Adrenal gland (tissue), 9 donors: ENCODE measurements at regions not wholly inside any gene's neighbourhood (a gene's known extent, or its start where the extent isn't known, plus 50 kb on each side); places are given as distances from the start of the nearest gene placed in this dataset.

Experiments
- DNase-seq, 7 donors: peaks; one replicate each; pipeline ENCODE4 v3.0.0-alpha.2; 2019 to 2020
- H3K27ac ChIP-seq, 5 donors: fragments of 200-600 bp; sonication (generic) in 4 of 5; 1 replicate in 3 of 5; 2 replicates in 2 of 5; pipeline versions ENCODE4 v1.5.1 to v1.8.0; 2016 to 2020; ENCODE audit warnings: mild to moderate bottlenecking in 1 of 5
- H3K27me3 ChIP-seq: fragments of 200-600 bp; 2 replicates; pipeline ENCODE4 v1.8.0; 2021
- H3K36me3 ChIP-seq, 2 donors: fragments of 200-600 bp; replicated peaks in 1 of 2; 1 replicate in 1 of 2; 2 replicates in 1 of 2; pipeline versions ENCODE4 v1.5.1 to v1.8.0; 2018 to 2022
- H3K4me1 ChIP-seq, 2 donors: fragments of 200-600 bp; replicated peaks in 1 of 2; 1 replicate in 1 of 2; 2 replicates in 1 of 2; pipeline versions ENCODE4 v1.5.1 to v1.8.0; 2018 to 2021
- H3K4me3 ChIP-seq, 4 donors: fragments of 200-600 bp; sonication (generic) in 3 of 4; one replicate each; pipeline ENCODE4 v1.5.1; 2016 to 2018
- H3K9me3 ChIP-seq, 3 donors: fragments of 200-600 bp; sonication (generic) in 1 of 3; replicated peaks in 1 of 3; 1 replicate in 2 of 3; 2 replicates in 1 of 3; pipeline versions ENCODE4 v1.5.1 to v1.8.0; 2016 to 2021
- CTCF ChIP-seq, 6 experiments: fragments of 450-650 bp in 4 of 6; fragments of 200-600 bp in 2 of 6; sonication (generic) in 1 of 6; IDR thresholded peaks; 1 replicate in 5 of 6; 2 replicates in 1 of 6; pipeline versions ENCODE4 v1.5.1 to v1.8.0; 2016 to 2021; ENCODE audit warnings: antibody characterized with exemption in 6 of 6, mild to moderate bottlenecking in 2 of 6, moderate library complexity in 1 of 6
- POLR2A ChIP-seq, 2 donors: fragments of 450-650 bp; IDR thresholded peaks; one replicate each; pipeline ENCODE4 v1.6.1; 2017; ENCODE audit warnings: antibody characterized with exemption in 2 of 2, mild to moderate bottlenecking in 2 of 2, moderate library complexity in 1 of 2
- WGBS, 4 donors: extraction: QIAGEN DNeasy Blood & Tissue Kit in 2 of 4; methylation state at CpG; one replicate each; pipeline versions ENCODE4 v1.1.5 to v1.1.7; 2013 to 2017; 5-methylcytosine and 5-hydroxymethylcytosine counted together
- intact Hi-C, 2 donors: fragments of 100-400 bp; cut with DNase I; formaldehyde crosslinking; loops; one replicate each; pipeline versions ENCODE4 v1.14.1 to v1.15.0; 2022 to 2023
- donor health status: healthy with polysubstance abuse.
- donor health status: Bipolar disorder and iron deficiency.
- donor health status: DM: yes; HTN: yes; CAD: no.
- donor health status: DM: no; HTN: no; CAD: no.
- donor health status: DM: no; HTN: no; CAD: no.

- intact Hi-C loops = no loop called here
- DNase-seq = no peak
- H3K27me3 ChIP-seq = no peaks in the 10 kb centered on the region
- no peak overlapping the region for H3K4me3 ChIP-seq
- no peak overlapping the region for H3K27ac ChIP-seq
- WGBS, 4 donors = 62 to 72% (median 69%) methylated on average over 6 of the region's 6 CpGs
- H3K9me3 ChIP-seq = no peaks in the 10 kb centered on the region
- H3K4me1 ChIP-seq = no peaks in the 10 kb centered on the region
- TF ChIP-seq POLR2A (IDR thresholded peaks at IDR 0.05) (no peak), CTCF (IDR thresholded peaks at IDR 0.05) (no peak)
- H3K36me3 ChIP-seq = no peaks in the 10 kb centered on the region
These were observed 671.6 kb downstream of the MATN1 start for GRCh38 chr1:30051777-30052176.

GRCh38 chr1:30049748-30050296, 673.6 kb downstream of the MATN1 start:
- no peaks in the 10 kb centered on the region for H3K9me3 ChIP-seq
- intact Hi-C loops = no loop called here
- no peak for DNase-seq

GRCh38 chr1:30048905-30049304, 674.5 kb downstream of the MATN1 start:
- H3K27ac ChIP-seq = no peak overlapping the region
- H3K36me3 ChIP-seq = no peaks in the 10 kb centered on the region
- H3K4me3 ChIP-seq = no peak overlapping the region
- 75 to 90% (median 86%) methylated on average over 5 of the region's 5 CpGs for WGBS, 4 donors
- intact Hi-C loops = no loop called here
- no peak for TF ChIP-seq CTCF (IDR thresholded peaks at IDR 0.05)
- no peak for TF ChIP-seq POLR2A (IDR thresholded peaks at IDR 0.05)
- H3K4me1 ChIP-seq = no peaks in the 10 kb centered on the region
- no peaks in the 10 kb centered on the region for H3K27me3 ChIP-seq
- DNase-seq = peak in 1 of 7 donors; percentile 25
- H3K9me3 ChIP-seq = no peaks in the 10 kb centered on the region

More at GRCh38 chr1:30049748-30050296, 673.6 kb downstream of the MATN1 start:
- Histone ChIP-seq H3K4me1 (no peaks in the 10 kb centered on the region), H3K36me3 (no peaks in the 10 kb centered on the region), H3K27me3 (no peaks in the 10 kb centered on the region), H3K27ac (no peak overlapping the region), H3K4me3 (no peak overlapping the region)
- TF ChIP-seq CTCF (IDR thresholded peaks at IDR 0.05) = no peak
- TF ChIP-seq POLR2A (IDR thresholded peaks at IDR 0.05) = no peak
- WGBS, 4 donors = 67 to 82% (median 78%) methylated on average over 2 to 4 of the region's 4 CpGs

- H3K9me3 ChIP-seq = no peaks in the 10 kb centered on the region
- H3K36me3 ChIP-seq = no peaks in the 10 kb centered on the region
- no peaks in the 10 kb centered on the region for H3K27me3 ChIP-seq
- no peak overlapping the region for H3K27ac ChIP-seq
- DNase-seq = no peak
- H3K4me1 ChIP-seq = no peaks in the 10 kb centered on the region
- 67 to 100% (median 76%) methylated on average over 1 to 3 of the region's 3 CpGs for WGBS, 4 donors
- TF ChIP-seq CTCF (IDR thresholded peaks at IDR 0.05) = no peak
- TF ChIP-seq POLR2A (IDR thresholded peaks at IDR 0.05) = no peak
- no peak overlapping the region for H3K4me3 ChIP-seq
- intact Hi-C loops = no loop called here
These were observed 675.8 kb downstream of the MATN1 start for GRCh38 chr1:30047576-30047975.
